HG02938 (cell line): ENCODE measurements at regions not wholly inside any gene's neighbourhood (a gene's known extent, or its start where the extent isn't known, plus 50 kb on each side); places are given as distances from the start of the nearest gene placed in this dataset.
A peak's percentile ranks its signal among the peaks of the same experiment; 100 is the strongest.

Experiments used
- ATAC-seq: cut with Tn5 transposase; IDR thresholded peaks from one replicate; pipeline ENCODE4 v1.9.1; 2021; ENCODE audit warnings: mild to moderate bottlenecking, moderate library complexity; ENCODE audit not compliant: unreplicated experiment

DNA sequence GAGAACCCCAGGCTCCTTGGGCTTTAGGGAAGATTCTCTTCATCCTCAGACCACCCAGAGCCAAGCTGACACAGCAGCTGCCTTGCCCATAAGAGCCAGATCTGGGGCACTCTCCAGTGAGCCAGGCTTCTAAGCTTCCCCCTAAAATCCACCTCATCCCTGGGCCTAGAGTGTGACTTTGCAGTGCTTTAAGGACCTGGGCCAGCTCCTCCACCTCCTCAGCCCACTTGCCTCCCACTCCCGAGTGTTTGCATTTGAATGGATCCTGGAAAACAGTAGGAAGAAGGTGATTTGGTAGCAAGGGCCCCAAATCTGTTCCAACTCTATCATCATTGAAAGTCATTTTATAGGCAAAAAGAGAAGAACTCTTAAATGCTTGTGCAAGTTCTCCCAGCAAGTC lies 108.7 kb upstream of the UBL3 start:
- ATAC-seq: no peak

DNA sequence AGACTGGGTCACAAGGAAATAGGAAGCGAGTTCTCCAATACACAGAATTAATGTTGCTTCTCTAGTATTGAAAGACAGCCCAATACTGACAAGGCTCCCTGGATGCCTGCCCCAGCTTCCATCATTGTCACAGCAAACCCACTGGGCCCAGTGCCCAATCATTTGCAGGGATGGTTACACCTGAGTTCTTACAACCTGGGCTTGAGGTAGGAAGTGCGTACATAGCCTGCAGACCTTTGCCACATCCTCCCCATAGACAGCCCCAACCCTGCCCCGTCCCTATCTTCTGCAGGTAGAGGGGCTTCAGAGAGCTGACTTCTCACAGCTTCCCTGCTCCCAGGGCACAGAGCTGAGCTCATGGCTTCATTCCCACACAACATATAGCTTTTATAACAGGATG lies 108.1 kb upstream of the UBL3 start:
- ATAC-seq: no peak

DNA sequence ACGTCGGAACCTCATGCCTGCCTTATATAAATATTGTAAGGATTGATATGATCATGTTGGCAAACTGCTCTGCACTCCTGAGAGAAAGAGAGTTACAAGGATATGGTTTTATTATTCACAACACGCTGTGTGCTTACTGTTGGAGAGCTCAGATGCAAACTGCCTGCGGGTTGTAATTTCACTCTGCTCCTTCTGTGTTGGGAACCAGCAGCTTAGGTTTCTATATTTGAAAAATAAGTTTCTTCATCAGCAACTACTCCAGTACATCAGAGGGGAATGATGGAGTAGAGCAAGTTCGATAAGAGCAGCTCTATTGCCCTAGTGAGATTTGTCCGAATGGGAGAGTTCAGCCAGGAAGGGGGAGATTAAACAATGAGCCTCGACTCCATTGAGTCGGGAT lies 106.9 kb upstream of the UBL3 start:
- ATAC-seq: no peak

DNA sequence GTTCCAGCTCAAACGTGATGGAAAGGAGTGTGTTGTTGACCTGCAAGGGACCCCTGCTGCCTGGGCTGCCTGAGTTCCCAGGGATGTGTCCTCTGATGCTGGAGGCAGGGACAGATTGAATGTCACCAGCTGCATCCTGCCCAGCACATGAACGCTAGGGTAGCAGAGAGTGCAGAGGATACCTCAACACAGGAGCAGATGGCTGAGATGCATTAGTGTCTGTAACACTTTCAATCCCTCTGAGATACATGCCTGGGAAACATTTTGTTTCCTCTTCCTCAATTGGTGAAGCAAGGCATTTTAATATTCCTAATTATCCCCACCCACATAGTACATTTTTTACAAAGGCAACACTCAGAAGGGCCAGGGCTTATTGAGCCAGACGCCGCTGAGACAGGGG lies 106.4 kb upstream of the UBL3 start:
- ATAC-seq: no peak

DNA sequence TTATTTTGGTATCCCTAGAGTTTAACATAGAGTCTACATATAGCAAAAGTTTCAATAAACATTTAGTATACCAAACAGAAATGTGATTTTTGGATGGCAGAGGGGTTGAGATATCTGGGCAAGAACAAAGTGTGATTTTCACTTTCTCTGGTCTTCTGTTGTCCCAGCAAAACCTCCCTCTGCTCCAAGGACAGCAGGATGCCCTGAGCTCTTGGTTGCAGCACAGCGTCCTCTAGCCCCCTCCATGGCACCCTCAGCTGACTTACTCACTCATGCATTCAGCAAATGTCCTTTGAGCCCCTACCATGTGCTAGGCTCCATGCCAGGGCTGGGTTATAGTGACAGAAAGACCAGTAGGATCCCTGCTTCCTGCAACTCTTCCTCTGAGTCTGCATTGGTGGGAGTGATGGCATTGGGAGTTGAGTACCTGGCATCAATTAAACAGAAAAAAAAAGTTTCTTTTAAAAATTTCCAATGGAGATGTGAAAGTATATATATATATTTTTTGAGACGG lies 104.8 kb upstream of the UBL3 start:
- no peak for ATAC-seq

DNA sequence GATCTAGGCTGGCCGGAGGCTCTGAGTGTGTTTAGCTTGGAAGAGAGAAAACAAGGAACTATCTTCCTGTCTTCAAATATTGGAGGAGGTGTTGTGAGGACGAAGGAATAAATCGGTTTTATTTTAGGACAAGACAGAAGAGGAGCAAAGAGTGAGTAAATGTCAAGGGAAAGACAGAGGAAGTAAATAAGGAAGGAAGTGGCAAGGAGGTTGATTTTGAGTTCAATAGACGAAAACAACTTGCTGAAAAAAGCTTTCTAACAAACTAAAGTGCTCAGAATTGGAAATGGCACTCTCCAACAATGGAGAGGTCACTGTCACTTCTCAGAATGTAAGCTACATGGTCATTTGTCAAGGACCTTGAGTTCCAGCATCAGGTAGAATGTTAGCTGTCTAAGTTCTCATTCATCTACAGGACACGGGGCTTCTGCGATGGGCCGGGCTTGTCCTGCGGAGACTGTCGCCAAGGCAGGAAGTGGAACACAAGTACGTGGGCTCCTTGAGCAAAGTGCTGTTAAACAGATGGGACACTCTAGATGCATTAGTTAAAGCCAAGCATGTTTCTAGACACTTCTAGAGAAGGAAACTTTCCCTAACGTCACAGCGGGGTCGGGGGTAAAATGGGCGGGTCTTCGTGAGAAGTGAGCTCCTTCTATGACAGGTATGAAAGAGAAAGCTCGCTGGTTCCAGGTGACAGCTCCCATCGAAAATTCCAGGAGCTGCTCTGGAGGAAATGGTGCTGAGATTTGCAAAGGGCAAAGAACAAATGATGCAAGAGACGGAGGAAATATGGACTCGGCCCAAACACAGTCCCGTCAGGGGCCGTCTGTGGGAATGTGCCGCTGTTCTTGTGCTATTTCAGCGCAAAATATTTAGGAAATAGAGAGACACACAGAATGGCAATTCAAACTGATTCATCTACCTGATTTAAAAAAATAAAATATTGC lies 103.9 kb upstream of the UBL3 start:
- ATAC-seq: no peak

DNA sequence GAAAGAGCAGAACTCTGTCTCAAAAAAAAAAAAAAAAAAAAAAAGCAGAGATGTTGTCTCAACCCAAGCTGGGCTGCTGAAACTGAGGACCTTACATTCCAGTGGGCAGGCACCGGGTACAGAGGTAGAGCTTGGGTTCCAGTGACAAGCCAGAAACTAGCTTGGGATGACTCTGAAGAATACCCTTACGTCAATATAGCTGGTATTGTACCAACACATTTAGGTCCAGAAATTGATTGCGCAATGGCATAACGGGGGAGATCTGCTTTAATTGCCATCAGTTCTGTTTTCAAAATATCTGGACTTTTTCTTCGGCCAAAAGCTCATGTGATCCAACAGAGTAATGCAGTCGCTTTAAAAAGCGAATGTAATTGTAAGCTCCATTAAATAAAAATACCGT lies 103.1 kb upstream of the UBL3 start:
- ATAC-seq: no peak

DNA sequence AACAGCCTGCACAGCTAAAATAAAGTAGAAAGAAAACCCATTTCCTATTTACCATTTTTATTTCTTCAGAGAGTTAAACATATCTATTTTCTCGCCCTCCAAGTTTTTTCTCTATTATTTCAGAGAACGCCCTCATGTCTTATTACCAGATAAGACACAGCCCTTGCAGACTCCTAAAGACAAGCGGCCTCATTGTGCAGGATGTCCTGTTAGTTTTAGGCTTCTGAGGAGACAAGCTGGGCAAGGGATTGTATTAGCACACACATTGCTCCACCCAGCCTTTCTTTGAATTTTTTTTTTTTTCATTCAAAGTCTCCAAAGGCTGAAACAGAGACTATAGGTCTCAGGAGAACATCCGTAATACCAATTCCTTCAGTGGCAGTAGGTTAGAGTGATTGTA lies 101.8 kb upstream of the UBL3 start:
- no peak for ATAC-seq

DNA sequence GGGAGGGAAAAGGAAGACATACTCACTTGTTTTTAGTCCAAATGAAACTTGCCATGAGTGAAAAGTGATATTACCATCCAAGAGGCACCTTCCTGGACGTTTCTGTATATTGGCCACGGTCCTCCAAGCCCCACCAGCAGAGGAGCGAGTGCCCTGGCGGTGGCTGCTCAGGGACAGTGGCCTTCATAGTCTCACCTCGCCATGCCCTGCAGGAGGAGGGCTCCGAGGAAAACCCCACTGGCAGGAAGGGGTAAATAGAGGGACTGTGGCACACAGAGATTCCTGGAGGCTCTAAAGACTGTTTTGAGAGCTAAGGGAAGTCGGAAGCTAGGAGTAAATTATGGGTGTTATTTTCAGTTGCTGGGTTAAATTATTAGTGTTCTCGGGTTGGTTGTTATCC lies 98.4 kb upstream of the UBL3 start:
- no peak for ATAC-seq

DNA sequence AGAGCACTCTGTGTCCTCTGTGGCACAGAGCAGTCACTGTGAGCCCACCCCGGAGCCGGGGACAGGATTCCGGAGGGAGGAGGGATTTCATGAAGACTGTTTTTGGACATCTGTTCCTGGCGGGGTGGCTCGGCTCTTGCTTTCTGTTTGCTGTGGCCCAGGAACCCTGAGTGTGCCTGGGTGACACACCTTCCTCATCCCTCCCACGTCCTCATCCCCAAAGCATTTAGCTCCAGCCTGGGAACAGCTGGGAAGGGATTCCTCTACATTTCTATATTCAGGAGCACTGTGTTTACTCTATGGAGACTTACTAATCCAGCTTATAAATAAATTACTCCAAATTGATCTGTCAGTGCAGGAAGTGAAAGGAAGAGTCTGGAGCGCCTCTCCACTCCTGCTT lies 97.8 kb upstream of the UBL3 start:
- ATAC-seq: no peak

DNA sequence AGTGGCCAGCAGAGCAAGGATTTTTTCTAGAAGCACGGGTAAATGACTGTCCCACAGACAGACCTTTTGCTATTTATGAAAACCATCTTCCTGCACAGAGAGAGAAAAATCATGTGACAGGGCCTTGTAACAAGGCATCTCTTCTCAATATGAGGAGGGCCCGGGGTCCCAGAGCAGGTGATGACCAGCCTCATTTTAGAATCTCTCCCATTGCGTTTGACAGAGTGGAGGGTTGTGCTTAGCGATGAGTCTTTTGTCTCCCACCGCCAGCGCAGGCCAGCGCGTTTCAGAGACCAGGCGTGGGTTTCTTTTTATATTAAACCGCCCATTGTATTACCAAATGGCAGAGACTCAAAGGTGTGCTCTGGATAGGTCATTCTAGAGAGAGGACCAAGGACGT lies 97.4 kb upstream of the UBL3 start:
- no peak for ATAC-seq

DNA sequence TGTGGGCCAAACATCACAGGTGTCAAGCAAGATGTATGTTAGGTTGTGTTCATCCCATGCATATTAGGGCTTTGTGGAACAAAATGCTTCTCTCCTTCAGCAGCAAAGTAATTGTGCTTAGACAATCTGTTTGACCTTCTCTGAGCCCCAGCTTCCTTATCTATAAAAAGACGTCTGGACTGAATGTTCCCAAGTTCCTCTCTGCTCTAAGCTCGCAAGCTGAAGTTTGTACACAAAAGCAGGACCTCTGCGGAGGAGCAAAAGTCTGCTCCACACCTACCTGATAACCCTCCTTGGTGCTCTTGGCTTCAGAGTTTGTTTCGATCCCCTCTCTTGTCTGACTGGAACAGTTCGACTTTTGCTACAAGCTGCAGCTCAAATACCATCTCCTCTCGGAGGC lies 95.7 kb upstream of the UBL3 start:
- no peak for ATAC-seq

DNA sequence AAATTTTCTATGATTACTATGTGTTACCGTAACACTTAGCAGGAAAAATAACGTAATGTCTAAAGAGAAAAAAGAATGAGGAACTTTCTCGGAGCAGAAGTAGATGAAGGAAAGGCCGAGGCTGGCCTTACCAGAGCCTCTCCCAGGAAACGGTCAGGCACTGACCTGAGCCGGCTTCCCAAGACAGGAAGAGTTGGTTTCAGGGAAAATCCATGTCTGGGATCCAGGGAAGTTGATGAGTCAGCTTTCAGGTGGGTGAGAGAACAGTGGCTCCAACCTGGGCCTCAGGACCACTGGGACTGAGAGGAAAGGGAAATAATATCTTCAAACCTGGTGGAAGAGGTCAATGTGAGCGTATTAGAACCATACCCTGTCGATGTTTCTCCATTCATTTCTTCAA lies 93.3 kb upstream of the UBL3 start:
- ATAC-seq: no peak

DNA sequence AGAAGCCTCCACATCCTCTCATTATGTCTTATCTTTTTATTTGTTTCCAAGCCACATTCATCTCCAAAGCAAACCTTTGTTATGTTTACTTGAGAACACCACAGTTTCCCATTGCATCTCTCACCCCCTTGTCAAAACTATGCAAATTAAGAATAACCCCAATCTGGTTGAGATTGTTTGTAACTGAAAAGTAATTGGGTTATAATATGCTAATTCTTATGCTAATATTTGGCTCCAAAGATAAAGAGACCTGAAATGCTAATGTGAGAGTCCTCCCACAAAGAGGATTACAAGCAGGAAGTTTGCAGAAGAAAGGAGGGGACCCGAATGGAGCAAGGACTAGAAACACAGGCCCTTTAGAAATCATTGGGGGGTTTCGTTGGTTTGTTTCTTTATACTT lies 92.9 kb upstream of the UBL3 start:
- no peak for ATAC-seq

DNA sequence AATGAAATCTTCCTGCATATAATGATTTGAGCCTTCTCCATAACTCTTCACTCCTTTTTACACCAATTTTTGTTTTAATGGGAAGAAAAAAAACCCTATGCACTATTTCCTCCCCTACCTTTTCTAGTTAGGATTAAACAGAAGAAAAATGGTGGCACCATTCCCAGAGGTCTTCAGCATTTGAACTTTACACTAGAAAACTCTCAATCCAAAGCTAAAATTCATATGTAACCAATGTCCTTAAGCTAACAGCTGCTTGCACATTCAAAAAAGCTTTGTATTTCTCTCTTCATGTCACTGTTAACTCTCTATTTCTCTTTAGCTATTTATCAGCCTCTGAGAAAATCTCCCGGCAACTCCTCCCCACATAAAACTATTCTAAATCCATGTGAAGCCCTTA lies 90.3 kb upstream of the UBL3 start:
- no peak for ATAC-seq

DNA sequence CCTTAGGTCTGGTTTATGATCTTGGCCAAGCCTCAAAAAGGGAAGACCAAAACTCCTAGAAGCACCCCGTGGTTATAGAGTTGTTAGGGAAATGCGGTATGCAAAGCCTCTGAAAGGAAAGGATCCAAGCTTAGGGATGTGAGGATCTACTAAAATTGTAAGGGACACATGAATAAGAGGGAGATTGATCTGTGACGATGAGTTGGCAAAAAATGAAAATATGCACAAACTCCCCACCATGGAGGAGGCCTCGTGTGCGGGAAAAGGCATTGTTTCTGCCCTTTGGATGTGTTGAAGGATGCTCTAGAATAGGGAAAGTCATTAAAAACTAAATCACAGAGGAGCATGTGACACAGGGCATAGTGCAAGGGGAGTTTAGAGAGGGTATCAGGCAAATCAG lies 88.7 kb upstream of the UBL3 start:
- no peak for ATAC-seq

DNA sequence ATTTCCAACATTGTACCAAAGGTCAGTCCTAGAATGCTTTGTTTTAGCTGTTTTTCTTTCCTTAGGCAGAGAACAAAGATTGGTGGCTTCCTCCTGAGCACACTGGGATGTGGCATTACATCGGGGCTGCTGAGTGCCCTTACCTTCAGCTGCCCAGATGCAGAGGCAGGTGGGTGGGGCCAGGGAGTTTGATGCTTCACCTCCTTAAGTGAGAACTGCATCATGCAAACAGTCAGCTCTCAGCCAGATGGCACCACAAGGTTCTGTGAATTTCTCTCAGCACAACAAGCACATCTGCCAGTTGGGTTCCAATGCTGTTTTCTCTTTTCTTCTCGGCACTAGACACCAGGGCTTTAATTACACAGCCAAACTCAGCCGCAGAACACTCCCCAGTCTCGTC lies 87.4 kb upstream of the UBL3 start:
- no peak for ATAC-seq

DNA sequence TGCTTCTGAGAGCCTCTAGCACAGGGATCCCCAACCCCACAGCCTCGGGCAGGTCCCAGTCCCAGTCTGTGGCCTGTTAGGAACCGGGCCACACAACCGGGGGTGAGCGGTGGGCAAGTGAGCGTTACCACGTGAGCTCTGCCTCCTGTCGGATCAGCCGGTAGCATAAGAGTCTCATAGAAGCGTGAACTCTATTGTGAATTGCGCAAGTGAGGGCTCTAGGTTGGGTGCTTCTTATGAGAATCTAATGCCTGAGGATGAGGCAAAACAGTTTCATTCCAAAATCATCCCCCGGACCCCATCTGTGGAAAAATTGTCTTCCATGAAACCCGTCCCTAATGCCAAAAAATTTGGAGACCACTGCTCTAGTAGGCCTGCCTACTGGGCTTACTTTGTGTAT lies 87.0 kb upstream of the UBL3 start:
- ATAC-seq: no peak

DNA sequence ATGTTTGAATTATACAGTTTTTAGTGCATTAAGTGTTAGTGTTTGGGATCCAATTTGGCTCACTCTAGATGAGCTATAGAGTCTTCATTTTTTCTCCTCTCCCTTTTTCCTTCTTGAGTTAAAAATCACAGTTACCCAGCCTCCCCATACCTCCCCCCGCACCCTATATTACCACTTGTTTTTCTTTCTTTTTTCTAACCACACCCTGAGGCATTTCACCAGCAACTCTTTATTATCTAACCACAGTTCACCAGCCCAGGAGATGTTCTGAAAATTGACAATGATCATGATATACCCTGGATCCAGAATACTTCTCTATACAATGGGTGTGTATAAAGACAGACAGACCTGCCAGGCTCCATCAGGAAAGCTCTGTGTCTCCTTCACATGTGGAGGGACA lies 86.5 kb upstream of the UBL3 start:
- ATAC-seq: no peak

DNA sequence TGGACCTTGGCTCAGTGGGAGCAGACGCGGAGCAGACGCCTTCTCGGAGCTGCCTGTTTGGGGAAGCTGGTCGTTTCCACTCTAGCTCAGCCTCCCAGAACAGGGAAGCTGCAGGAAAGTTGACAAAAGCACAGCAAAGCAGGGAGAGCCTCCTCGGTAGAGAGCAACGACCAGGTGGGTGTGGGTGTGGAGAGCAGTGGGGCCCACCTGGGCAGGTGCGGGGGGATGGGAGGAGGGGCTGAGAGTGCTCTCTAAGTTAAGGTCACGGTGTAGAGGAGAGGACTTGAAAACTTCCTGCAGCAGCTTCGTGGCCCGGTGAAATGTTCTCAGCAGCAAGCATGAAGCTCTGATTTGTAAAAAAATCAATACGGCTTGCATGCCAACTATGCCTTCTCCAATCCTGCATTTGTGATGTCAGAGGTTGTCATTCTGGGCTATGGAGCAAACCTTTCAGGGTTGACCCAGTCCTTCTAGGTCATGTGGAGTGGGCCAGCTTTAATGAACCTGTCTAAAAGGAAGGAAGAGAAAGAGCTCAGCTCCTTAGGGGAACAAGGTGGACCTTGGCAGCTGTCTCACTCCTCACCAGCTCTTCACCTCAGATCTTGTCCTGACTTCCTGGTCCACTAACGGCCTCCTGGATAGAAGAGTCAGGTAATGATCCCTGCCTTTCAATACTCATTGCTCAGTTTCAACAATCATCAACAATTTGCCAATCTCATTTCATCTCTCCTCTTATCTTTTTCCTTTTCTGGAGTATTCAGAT lies 85.8 kb upstream of the UBL3 start:
- ATAC-seq: no peak

DNA sequence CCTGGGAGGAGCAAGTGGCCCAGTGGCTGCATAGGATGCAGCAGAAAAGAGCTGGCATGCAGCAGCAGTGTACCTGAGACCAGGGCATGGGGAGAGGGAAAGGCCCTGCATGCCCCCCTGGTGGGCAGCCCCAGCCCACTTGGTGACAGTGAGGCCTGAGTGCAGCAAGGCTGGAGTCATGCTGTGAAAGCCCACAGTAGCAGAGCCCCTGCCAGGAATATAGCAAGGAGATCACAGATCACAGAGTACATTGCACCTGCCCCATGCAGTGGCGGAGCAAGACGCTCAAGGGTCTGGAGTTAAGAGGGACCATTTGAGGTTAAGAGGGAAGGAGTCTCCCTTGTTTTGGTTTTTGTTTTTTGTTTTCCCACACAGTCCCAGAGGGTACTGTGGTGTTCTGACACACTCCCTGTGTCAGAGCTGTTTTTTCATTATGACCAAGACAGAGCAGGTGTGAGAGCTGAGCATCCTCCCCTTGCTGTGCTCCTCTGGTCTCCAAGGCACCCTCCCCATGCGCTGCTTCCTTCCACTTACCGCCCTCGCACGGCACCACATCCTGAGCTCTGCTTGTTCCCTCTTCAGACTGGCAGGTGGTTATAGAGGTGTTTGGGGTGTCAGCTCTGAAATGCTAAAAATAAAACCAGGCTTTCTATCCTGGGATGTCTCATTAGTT lies 85.0 kb upstream of the UBL3 start:
- ATAC-seq: peak; percentile 92
